HG02938 (cell line): ENCODE measurements at regions not wholly inside any gene's neighbourhood (a gene's known extent, or its start where the extent isn't known, plus 50 kb on each side); places are given as distances from the start of the nearest gene placed in this dataset.

ENCODE experiments used
- ATAC-seq: cut with Tn5 transposase; IDR thresholded peaks from one replicate; pipeline ENCODE4 v1.9.1; 2021; ENCODE audit warnings: mild to moderate bottlenecking, moderate library complexity; ENCODE audit not compliant: unreplicated experiment

GRCh38 chr5:6201631-6202030 lies 176.7 kb downstream of the MED10 start:
- ATAC-seq: no peak

- no peak for ATAC-seq
These were observed 179.8 kb downstream of the MED10 start for GRCh38 chr5:6198531-6198930.

GRCh38 chr5:6197427-6197826 lies 180.9 kb downstream of the MED10 start:
- ATAC-seq: no peak

- ATAC-seq: no peak
These were observed 182.5 kb downstream of the MED10 start for GRCh38 chr5:6195711-6196358.

- peak; percentile 58 for ATAC-seq
These were observed 183.3 kb downstream of the MED10 start for GRCh38 chr5:6194906-6195612.

GRCh38 chr5:6194261-6194875 lies 184.0 kb downstream of the MED10 start:
- no peak for ATAC-seq

GRCh38 chr5:6193310-6193709 lies 185.0 kb downstream of the MED10 start:
- no peak for ATAC-seq

GRCh38 chr5:6190838-6191237 lies 187.5 kb downstream of the MED10 start:
- ATAC-seq: no peak

- ATAC-seq: no peak
These were observed 189.4 kb downstream of the MED10 start for GRCh38 chr5:6188976-6189375.

GRCh38 chr5:6188344-6188743 lies 190.0 kb downstream of the MED10 start:
- ATAC-seq: peak; percentile 98

- ATAC-seq: no peak
These were observed 190.8 kb downstream of the MED10 start for GRCh38 chr5:6187501-6187900.

- ATAC-seq: no peak
These were observed 192.8 kb downstream of the MED10 start for GRCh38 chr5:6185574-6185973.

- no peak for ATAC-seq
These were observed 193.9 kb downstream of the MED10 start for GRCh38 chr5:6184481-6184880.

GRCh38 chr5:6183391-6184390 lies 194.7 kb downstream of the MED10 start:
- no peak for ATAC-seq

GRCh38 chr5:6182271-6182815 lies 196.0 kb downstream of the MED10 start:
- no peak for ATAC-seq

- no peak for ATAC-seq
These were observed 196.5 kb downstream of the MED10 start for GRCh38 chr5:6181871-6182270.

GRCh38 chr5:6181147-6181729 lies 197.1 kb downstream of the MED10 start:
- ATAC-seq: no peak

- ATAC-seq: no peak
These were observed 198.0 kb downstream of the MED10 start for GRCh38 chr5:6180231-6180872.

GRCh38 chr5:6178846-6179532 lies 199.4 kb downstream of the MED10 start:
- ATAC-seq: no peak
